Lower leg skin (tissue), 4 donors: ENCODE measurements at regions not wholly inside any gene's neighbourhood (a gene's known extent, or its start where the extent isn't known, plus 50 kb on each side); places are given as distances from the start of the nearest gene placed in this dataset.
"Not testable (repeated sequence)": the region's sequence is repeated elsewhere in the genome, so short reads cannot be mapped to it uniquely, and the experiment has no call there.

ENCODE experiments used
- DNase-seq, 2 donors: peaks; one replicate each; pipeline ENCODE4 v3.0.0-alpha.2; 2019; ENCODE audit warnings: low spot score in 2 of 2
- H3K4me3 ChIP-seq: fragments of 200-600 bp; sonication (generic); 2 replicates; pipeline ENCODE4 v1.5.1; 2017; ENCODE audit warnings: mild to moderate bottlenecking, low read depth; ENCODE audit not compliant: poor library complexity, severe bottlenecking
- CTCF ChIP-seq, 3 donors: fragments of 450-650 bp; IDR thresholded peaks; one replicate each; pipeline ENCODE4 v1.5.1; 2016; ENCODE audit warnings: antibody characterized with exemption in 3 of 3, mild to moderate bottlenecking in 3 of 3, moderate library complexity in 2 of 3
- POLR2A ChIP-seq, 2 donors: fragments of 450-650 bp; IDR thresholded peaks; one replicate each; pipeline ENCODE4 v1.6.1; 2016 to 2017; ENCODE audit warnings: antibody characterized with exemption in 2 of 2, mild to moderate bottlenecking in 1 of 2, moderate library complexity in 1 of 2
- WGBS, 2 donors: methylation state at CpG; one replicate each; pipeline ENCODE4 v1.1.5; 2018; 5-methylcytosine and 5-hydroxymethylcytosine counted together
- intact Hi-C: fragments of 100-400 bp; cut with DNase I; formaldehyde crosslinking; loops from one replicate; pipeline ENCODE4 v1.15.0; 2023; ENCODE audit warnings: low total_unique reads

- intact Hi-C loops = no loop called here
- WGBS, 2 donors = 80 to 90% methylated on average over 1 of the region's 1 CpG
- TF ChIP-seq POLR2A (IDR thresholded peaks at IDR 0.05) (no peak), CTCF (IDR thresholded peaks at IDR 0.05) (no peak)
- H3K4me3 ChIP-seq = no peak overlapping the region
- DNase-seq = no peak
These were observed 469.2 kb downstream of the CNTN3 start for GRCh38 chr3:74145277-74145676.

GRCh38 chr3:74139648-74140047 lies 474.8 kb downstream of the CNTN3 start:
- DNase-seq = no peak

GRCh38 chr3:74137790-74138189 lies 476.7 kb downstream of the CNTN3 start:
- H3K4me3 ChIP-seq = no peak overlapping the region
- no peak for DNase-seq
- intact Hi-C loops = no loop called here
- no peak for TF ChIP-seq CTCF (IDR thresholded peaks at IDR 0.05)
- TF ChIP-seq POLR2A (IDR thresholded peaks at IDR 0.05) = no peak

More at GRCh38 chr3:74139648-74140047, 474.8 kb downstream of the CNTN3 start:
- H3K4me3 ChIP-seq = no peak overlapping the region
- TF ChIP-seq CTCF (IDR thresholded peaks at IDR 0.05) = no peak
- TF ChIP-seq POLR2A (IDR thresholded peaks at IDR 0.05) = no peak
- 50 to 57% methylated on average over 3 of the region's 3 CpGs for WGBS, 2 donors
- intact Hi-C loops = no loop called here

GRCh38 chr3:74135808-74136207 lies 478.7 kb downstream of the CNTN3 start:
- no peak for TF ChIP-seq POLR2A (IDR thresholded peaks at IDR 0.05)
- no peak for TF ChIP-seq CTCF (IDR thresholded peaks at IDR 0.05)
- intact Hi-C loops = no loop called here
- H3K4me3 ChIP-seq = no peak overlapping the region
- no peak for DNase-seq
- WGBS, 2 donors = 89 to 98% methylated on average over 8 of the region's 8 CpGs

GRCh38 chr3:74134831-74135230 lies 479.6 kb downstream of the CNTN3 start:
- WGBS, 2 donors = 64 to 67% methylated on average over 2 of the region's 2 CpGs

GRCh38 chr3:74131546-74132328 lies 482.7 kb downstream of the CNTN3 start:
- DNase-seq, H3K4me3 ChIP-seq, intact Hi-C loops: not testable (repeated sequence)
- WGBS, 2 donors = 75 to 78% methylated on average over 5 to 6 of the region's 6 CpGs

More at GRCh38 chr3:74134831-74135230, 479.6 kb downstream of the CNTN3 start:
- no peak overlapping the region for H3K4me3 ChIP-seq
- DNase-seq = no peak
- TF ChIP-seq POLR2A (IDR thresholded peaks at IDR 0.05) = no peak
- no peak for TF ChIP-seq CTCF (IDR thresholded peaks at IDR 0.05)
- intact Hi-C loops = no loop called here
